ENCODE measurements at regions not wholly inside any gene's neighbourhood (a gene's known extent, or its start where the extent isn't known, plus 50 kb on each side); places are given as distances from the start of the nearest gene placed in this dataset.

GRCh38 chr17:33515974-33516373 lies 222.9 kb upstream of the ASIC2 start:
- TF ChIP-seq CTCF (IDR thresholded peaks at IDR 0.05) (no peak), POLR2A (IDR thresholded peaks at IDR 0.05) (no peak)

Data from testis (tissue), 2 donors.